ENCODE measurements at regions not wholly inside any gene's neighbourhood (a gene's known extent, or its start where the extent isn't known, plus 50 kb on each side); places are given as distances from the start of the nearest gene placed in this dataset.

- intact Hi-C loops (cut with micrococcal nuclease; ENCODE audit: unreplicated experiment): no loop called here
- ChIA-PET POLR2A (no interaction called here), CTCF (interaction anchor here (0.7 kb wide), 1 partner anchor 42 kb away, joined by 3 read pairs; no protein-coding TSS in a partner anchor), RAD21 (ENCODE audit: unreplicated experiment) (no interaction called here), SMC1A (ENCODE audit: uncharacterized antibody, unreplicated experiment) (interaction anchor here (1.5 to 2.4 kb wide), 3 partner anchors 9 to 19 kb away, joined by 4 to 8 read pairs (median 6); no protein-coding TSS in a partner anchor)
- no peak overlapping the region for H3K4me2 ChIP-seq (ENCODE audit: control insufficient read depth, insufficient read depth)
- no peak for DNase-seq (ENCODE audit: low read depth, low spot score)
- no peak for ATAC-seq
- no TSS peak for BruUV-seq (replicated peaks)
- no peaks in the 10 kb centered on the region for H3K9me3 ChIP-seq (replicated peaks; ENCODE audit: control insufficient read depth, insufficient read depth, low read length)
- TF ChIP-seq GATAD2B (conservative IDR thresholded peaks at IDR 0.05; ENCODE audit: low read depth): no peak
- no peak for TF ChIP-seq E2F8 (IDR thresholded peaks at IDR 0.05; ENCODE audit: low read depth, partially characterized antibody)
- TF ChIP-seq EGR1 (IDR thresholded peaks at IDR 0.05; ENCODE audit: borderline replicate concordance in 1 of 2, low read depth in 2 of 2, low read length in 2 of 2): no peak
- no peak for TF ChIP-seq TAF1 (IDR thresholded peaks at IDR 0.05; ENCODE audit: borderline replicate concordance, low read depth, low read length)
- TF ChIP-seq ZNF384 (IDR thresholded peaks at IDR 0.05; ENCODE audit: borderline replicate concordance, low read depth, low read length): no peak
- TF ChIP-seq ETV6 (conservative IDR thresholded peaks at IDR 0.05 in 1 of 2, IDR thresholded peaks at IDR 0.05 in 1 of 2; ENCODE audit: borderline replicate concordance in 1 of 2, low read depth in 1 of 2): no peak
- no peak for TF ChIP-seq SMAD1 (IDR thresholded peaks at IDR 0.05; ENCODE audit: low read depth, partially characterized antibody)
- no peak for TF ChIP-seq ZNF592 (IDR thresholded peaks at IDR 0.05)
- TF ChIP-seq SRF (IDR thresholded peaks at IDR 0.05; ENCODE audit: low read depth in 2 of 2, low read length in 2 of 2): no peak
- TF ChIP-seq ZBTB40 (IDR thresholded peaks at IDR 0.05; ENCODE audit: borderline replicate concordance): no peak
- no peak for TF ChIP-seq SP1 (IDR thresholded peaks at IDR 0.05; ENCODE audit: low read depth, low read length)
- no peaks in the 10 kb centered on the region for H3K4me1 ChIP-seq (ENCODE audit: control insufficient read depth, insufficient read depth, low read length)
- no peak overlapping the region for H3K9ac ChIP-seq (ENCODE audit: control insufficient read depth, insufficient read depth, low read length)
- in situ Hi-C loops (cut with MboI): no loop called here
- no peaks in the 10 kb centered on the region for H3K79me2 ChIP-seq (ENCODE audit: control insufficient read depth, insufficient read depth, low read length)
- H4K20me1 ChIP-seq (ENCODE audit: control insufficient read depth, insufficient read depth): no peaks in the 10 kb centered on the region
- WGBS (ENCODE audit: insufficient coverage, insufficient replicate concordance, low lambda C conversion rate, missing lambda C conversion rate): 0% methylated on average over 2 of the region's 2 CpGs
- no peak for FAIRE-seq
- no peaks in the 10 kb centered on the region for H3K27me3 ChIP-seq (replicated peaks in 1 of 2; ENCODE audit: control insufficient read depth in 2 of 2, insufficient read depth in 2 of 2, low read length in 1 of 2)
- H3K27ac ChIP-seq (ENCODE audit: control insufficient read depth, insufficient read depth): no peak overlapping the region
- no peaks in the 10 kb centered on the region for H3K36me3 ChIP-seq (ENCODE audit: control insufficient read depth in 2 of 2, insufficient read depth in 2 of 2, low read length in 1 of 2)
- H3K4me3 ChIP-seq: no peak overlapping the region
- H2AFZ ChIP-seq (ENCODE audit: control insufficient read depth, low read depth, low read length): no peak overlapping the region
Measured at GRCh38 chr7:84697506-84697905, 489.4 kb downstream of the SEMA3D start.

Data from GM12878 (cell line).